ENCODE measurements at regions not wholly inside any gene's neighbourhood (a gene's known extent, or its start where the extent isn't known, plus 50 kb on each side); places are given as distances from the start of the nearest gene placed in this dataset.

DNA sequence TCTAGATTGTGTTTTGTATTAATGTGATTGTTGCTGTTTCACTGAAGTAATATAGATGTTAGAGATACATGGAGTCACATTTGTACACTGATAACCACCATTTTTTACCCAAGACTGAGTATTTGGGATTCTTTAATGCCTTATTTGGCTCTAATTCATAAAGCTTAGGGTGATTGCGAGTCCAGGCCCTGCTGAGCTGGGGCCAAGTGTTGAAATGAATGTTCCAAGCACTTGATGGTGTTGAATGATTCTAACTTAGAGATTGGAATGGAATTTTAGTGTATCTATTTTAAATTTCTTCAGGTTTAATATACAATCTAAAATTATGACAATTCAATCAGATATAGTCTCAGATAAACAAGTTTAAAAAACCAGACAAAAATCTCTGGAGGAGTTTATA, 329.4 kb upstream of the SLC35B3 start:
- DNase-seq (ENCODE audit: low spot score): no peak

DNA sequence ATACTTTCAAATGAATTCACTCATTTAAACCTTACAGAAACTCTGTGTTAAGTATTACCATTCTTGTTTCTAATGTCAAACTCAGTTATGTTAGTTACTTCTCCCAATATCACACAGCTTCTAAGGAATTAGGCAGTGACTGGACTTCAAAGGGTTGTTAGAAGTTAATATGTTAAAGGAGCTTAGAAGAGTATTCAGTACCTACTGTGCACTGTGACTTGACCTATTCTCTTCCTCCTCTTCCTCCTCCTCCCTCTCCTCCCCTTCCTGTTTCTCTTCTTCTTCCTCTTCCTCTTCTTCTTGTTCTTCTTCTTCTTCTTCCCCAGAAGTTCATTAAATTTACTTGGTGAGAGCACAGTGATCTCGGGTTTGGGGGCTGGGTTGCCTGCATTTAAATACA, 325.6 kb upstream of the SLC35B3 start:
- no peak for DNase-seq (ENCODE audit: low spot score)

GRCh38 chr6:8758412-8758811, 323.1 kb upstream of the SLC35B3 start:
- no peak for DNase-seq (ENCODE audit: low spot score)

- no peak for DNase-seq (ENCODE audit: low spot score)
These were observed 315.3 kb upstream of the SLC35B3 start for GRCh38 chr6:8750627-8751026.

GRCh38 chr6:8749465-8749864, 314.1 kb upstream of the SLC35B3 start:
- no peak for DNase-seq (ENCODE audit: low spot score)

DNA sequence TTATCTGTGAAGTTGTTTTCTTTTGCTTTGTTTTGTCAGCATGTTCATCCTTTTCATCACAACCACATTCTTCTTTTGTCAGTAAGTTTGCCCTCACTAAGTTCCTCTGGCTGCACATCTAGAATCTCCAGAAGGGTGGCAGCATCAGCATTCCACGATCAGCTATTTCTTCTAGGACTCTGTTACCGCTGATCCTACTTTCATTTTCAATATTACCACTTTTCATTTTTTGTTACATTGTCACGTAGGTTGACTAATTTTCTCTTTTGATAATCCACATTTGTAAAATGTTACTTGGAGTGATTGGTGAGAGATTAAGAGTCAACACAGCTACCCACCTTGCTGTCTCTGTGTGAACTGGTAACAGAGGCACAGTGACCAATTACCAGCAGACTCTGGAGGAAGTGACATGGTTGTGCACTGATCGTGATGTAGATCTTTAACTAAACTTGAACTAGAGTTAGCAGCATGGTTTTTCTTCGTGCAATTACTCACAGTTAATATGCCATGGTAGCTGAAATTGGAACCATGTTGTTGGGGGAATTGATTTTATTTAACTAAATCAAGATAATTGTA, 307.9 kb upstream of the SLC35B3 start:
- DNase-seq (ENCODE audit: low spot score): peak; percentile 27

DNA sequence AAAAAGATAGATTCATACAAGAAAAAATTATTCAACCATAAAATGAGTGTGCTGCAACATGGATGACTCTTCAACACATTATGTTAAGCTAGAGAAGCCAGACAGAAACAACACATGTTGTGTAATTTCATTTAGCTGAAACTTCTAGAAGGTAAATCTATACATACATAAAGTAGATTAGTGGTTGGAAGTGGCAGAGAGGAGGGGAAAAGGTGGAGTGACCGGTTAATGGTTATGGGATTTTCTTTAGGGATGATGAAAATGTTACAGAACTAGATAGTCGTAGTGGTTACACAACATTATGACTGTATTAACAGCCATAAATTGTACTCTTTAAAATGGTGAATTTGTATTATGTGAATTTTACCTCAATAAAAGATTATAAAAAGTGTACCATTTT, 304.1 kb upstream of the SLC35B3 start:
- no peak for DNase-seq (ENCODE audit: low spot score)

- no peak for DNase-seq (ENCODE audit: low spot score)
These were observed 303.6 kb upstream of the SLC35B3 start for GRCh38 chr6:8738951-8739350.

DNA sequence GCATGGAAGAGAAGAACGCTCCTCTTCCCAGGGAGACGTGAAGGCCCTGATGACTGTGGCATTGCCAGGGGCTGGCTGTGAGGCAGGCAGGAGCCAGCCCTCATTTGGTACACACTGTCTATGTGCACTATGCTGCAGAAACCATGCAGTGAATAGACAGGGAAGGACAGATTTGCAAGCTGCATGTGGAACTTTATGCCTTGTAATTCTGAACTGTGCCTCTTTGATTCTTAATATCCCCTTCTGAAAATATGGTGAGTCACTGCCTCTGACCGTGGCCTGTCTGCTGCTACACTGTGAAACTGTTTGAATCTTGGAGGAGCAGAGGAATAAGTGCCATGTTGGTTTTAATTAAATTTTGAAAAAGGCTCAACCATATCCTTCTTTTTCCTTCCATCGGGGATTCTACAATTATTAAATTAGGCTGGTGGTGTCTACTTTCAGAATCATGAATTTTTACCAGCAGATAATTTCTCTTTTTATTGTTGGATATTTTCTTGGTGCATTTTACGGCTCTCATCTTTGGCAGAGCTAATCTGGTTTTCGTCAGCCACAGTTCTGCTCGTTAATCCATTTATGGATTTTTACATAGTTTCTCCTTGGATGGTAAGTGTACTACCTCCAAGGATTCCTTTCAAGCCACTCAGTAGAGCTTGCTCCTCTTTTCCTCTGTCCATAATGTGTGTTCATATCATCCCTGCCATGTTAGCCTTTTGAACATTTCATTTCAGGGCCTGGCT, 301.0 kb upstream of the SLC35B3 start:
- no peak for DNase-seq (ENCODE audit: low spot score)

DNA sequence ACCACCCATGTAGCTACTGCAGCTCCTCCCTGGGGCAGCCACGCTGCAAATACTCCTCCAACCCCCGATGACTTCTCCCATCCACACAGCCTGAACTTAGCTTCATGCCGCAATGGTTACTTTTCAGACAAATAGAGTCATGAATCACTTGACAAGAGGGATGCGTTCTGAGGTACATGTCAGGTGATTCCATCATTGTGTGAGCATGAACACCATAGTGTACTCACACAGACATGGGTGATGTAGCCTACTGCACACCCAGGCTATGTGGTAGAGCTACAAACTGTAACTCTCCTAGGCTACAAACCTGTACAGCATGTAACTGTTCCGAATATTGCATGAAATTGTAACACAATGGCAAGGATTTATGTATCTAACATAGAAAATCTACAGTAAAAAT, 298.5 kb upstream of the SLC35B3 start:
- DNase-seq (ENCODE audit: low spot score): no peak

- no peak for DNase-seq (ENCODE audit: low spot score)
These were observed 296.5 kb upstream of the SLC35B3 start for GRCh38 chr6:8731874-8732273.

DNA sequence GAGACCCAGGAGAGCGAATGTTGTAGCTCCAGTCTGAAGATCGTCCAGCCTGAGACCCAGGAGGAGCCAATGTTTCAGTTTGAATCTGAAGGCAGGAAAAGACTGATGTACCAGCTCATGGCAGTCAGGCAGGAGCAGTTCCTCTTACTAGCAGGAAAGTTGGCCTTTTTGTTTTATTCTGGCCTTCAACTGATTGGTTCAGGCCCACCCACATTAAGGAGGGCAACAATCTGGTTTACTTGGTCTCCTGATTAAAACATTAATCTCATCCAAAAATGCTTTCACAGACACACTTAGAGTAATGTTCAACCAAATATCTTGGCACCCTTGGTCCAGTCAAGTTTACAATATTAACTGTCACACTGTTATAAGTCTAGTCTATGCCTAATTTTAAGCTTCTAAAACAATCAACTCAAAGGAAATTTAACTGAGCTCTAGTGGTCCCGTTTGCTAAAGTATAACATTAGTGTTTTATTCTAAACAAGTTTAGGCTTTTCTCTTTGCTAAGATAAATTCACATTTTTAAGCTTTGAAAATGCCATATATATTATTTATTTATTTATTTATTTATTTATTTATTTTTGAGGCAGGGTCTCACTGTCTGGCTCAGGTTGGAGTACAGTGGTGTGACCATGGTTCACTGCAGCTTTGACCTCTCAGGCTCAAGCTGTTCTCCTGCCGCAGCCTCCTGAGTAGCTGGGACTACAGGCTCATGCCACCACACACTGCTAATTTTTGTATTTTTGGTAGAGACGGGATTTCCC, 275.5 kb upstream of the SLC35B3 start:
- no peak for DNase-seq (ENCODE audit: low spot score)

GRCh38 chr6:8707956-8708772, 272.8 kb upstream of the SLC35B3 start:
- DNase-seq (ENCODE audit: low spot score): peak; percentile 13

- DNase-seq (ENCODE audit: low spot score): no peak
These were observed 272.0 kb upstream of the SLC35B3 start for GRCh38 chr6:8707369-8707768.

DNA sequence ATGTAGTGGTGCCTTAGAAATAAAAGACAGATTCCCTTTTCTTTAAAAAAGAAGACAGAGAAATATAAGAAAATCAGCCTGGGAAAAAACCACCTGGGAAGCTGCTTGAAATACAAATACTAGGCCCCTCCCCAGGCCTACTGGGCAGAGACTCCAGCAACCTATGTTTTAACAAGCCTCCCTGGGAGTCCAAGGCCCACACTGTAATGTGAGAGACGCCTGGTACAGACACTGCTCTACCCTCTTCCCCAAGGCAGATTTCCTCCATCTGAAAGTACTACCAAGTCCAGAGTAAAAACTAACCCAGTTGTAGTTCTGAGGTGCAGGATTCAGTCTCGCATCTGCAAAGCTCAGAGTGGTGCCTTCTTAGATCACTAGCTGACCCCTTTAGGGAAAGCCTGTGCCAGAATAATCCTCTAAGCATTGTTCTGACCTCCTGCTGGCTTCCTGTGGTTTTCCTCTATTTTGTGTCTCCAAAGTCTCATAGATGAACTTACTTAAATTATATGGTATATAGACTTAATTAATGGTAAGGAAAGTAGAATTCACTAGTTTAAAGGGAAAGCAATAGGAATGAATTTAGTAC, 270.2 kb upstream of the SLC35B3 start:
- no peak for DNase-seq (ENCODE audit: low spot score)

DNA sequence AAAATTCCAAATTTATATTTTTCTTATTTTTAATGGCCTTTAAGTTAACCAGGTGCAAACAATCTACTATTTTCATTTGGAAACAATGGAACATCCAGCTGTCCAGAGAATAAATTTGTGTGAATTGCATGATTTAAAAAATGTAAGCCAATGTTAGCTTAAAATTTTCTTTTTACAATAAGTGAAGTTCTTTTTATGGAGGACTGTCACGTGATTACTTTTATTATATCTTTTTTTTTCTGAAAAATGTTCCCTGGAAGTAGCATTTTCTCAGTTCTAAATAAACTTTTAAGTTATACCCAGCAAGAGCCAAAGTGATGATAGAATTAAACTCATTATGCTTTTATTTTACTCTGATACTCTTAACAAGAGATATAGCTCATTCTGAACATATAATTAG, 267.7 kb upstream of the SLC35B3 start:
- no peak for DNase-seq (ENCODE audit: low spot score)

DNA sequence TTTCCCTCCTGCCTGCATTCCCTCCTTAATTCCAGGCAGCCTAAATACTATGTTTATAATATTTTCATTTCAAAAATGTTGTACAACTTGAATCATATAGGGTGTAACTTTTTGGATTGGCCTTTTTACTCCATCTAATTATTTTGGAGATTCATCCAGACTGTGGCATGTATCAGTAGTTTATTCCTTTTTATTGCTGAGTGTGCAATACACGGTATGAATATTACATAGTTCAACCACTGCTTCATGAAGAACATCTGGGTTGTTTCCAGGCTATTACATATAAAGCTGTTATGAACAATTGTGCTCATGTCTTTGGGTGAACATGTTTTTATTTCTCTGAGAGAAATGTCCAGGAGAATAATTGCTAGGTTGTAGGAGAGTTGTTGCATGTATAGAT, 253.5 kb upstream of the SLC35B3 start:
- DNase-seq (ENCODE audit: low spot score): no peak

GRCh38 chr6:8686077-8686476, 250.7 kb upstream of the SLC35B3 start:
- DNase-seq (ENCODE audit: low spot score): no peak

DNA sequence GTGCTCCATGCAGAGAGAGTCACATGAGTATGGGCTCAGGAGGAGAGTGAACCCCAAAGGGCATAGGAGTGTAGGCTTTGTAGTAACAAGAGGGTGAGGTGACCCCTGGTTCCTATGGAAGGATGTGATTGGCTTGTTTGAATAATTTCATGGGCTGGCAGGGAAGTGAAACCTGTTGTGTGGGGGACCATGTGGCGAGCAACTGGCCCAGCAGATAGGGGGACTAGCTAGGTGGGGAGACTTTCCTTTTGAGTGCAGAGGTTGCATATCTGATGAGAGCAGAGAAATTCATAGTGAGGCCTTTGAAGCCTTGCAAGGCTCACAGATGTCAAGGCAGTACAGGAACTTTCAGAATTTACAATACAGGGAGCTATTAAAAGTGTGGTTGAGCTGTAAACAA, 247.9 kb upstream of the SLC35B3 start:
- DNase-seq (ENCODE audit: low spot score): no peak

GRCh38 chr6:8679823-8680222, 244.5 kb upstream of the SLC35B3 start:
- no peak for DNase-seq (ENCODE audit: low spot score)

DNA sequence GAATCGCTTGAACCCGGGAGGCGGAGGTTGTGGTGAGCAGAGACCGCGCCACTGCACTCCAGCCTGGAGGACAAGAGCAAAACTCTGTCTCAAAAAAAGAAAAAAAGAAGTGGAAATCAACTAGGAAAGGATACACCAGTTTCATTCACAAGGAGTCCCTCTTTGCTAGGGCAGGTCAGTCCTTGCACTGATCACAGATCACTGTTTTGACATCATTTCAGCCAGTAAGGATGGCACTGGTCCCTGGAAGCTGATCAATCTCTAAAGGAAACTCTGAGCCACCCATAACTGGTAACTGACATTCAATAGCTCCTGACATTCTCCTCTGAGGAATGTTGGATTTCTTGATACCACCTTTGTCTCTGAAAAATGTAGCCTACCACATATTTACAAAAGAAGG, 243.1 kb upstream of the SLC35B3 start:
- no peak for DNase-seq (ENCODE audit: low spot score)

- no peak for DNase-seq (ENCODE audit: low spot score)
These were observed 238.8 kb upstream of the SLC35B3 start for GRCh38 chr6:8674126-8674525.

Data from A172 (cell line).